GM18520 (cell line): ENCODE measurements at regions not wholly inside any gene's neighbourhood (a gene's known extent, or its start where the extent isn't known, plus 50 kb on each side); places are given as distances from the start of the nearest gene placed in this dataset.

Experiments
- ATAC-seq: cut with Tn5 transposase; IDR thresholded peaks from one replicate; pipeline ENCODE4 v1.9.1; 2021; ENCODE audit not compliant: unreplicated experiment

- no peak for ATAC-seq
Measured at GRCh38 chr1:229952670-229953520, 114.1 kb upstream of the GALNT2 start.

- no peak for ATAC-seq
Measured at GRCh38 chr1:229953736-229954326, 113.2 kb upstream of the GALNT2 start.

- no peak for ATAC-seq
Measured at GRCh38 chr1:229964281-229964680, 102.8 kb upstream of the GALNT2 start.

- ATAC-seq = no peak
Measured at GRCh38 chr1:229970714-229971113, 96.3 kb upstream of the GALNT2 start.

GRCh38 chr1:229971141-229971540 lies 95.9 kb upstream of the GALNT2 start:
- no peak for ATAC-seq

GRCh38 chr1:229972600-229973296 lies 94.3 kb upstream of the GALNT2 start:
- no peak for ATAC-seq

GRCh38 chr1:229973297-229973612 lies 93.8 kb upstream of the GALNT2 start:
- no peak for ATAC-seq

- ATAC-seq = no peak
Measured at GRCh38 chr1:229975047-229975446, 92.0 kb upstream of the GALNT2 start.

- no peak for ATAC-seq
Measured at GRCh38 chr1:229980009-229980408, 87.0 kb upstream of the GALNT2 start.

GRCh38 chr1:229981736-229982135 lies 85.3 kb upstream of the GALNT2 start:
- ATAC-seq = no peak

GRCh38 chr1:229984310-229984991 lies 82.6 kb upstream of the GALNT2 start:
- ATAC-seq = no peak

- no peak for ATAC-seq
Measured at GRCh38 chr1:229984992-229985612, 81.9 kb upstream of the GALNT2 start.

GRCh38 chr1:229985613-229986010 lies 81.4 kb upstream of the GALNT2 start:
- ATAC-seq = no peak

GRCh38 chr1:229986737-229987337 lies 80.2 kb upstream of the GALNT2 start:
- no peak for ATAC-seq

- ATAC-seq = no peak
Measured at GRCh38 chr1:229987953-229988352, 79.1 kb upstream of the GALNT2 start.

- no peak for ATAC-seq
Measured at GRCh38 chr1:229988534-229988933, 78.5 kb upstream of the GALNT2 start.

GRCh38 chr1:229989591-229990248 lies 77.3 kb upstream of the GALNT2 start:
- no peak for ATAC-seq

- ATAC-seq = no peak
Measured at GRCh38 chr1:229990326-229990725, 76.7 kb upstream of the GALNT2 start.

GRCh38 chr1:229991104-229991513 lies 75.9 kb upstream of the GALNT2 start:
- ATAC-seq = no peak

- no peak for ATAC-seq
Measured at GRCh38 chr1:229991724-229992333, 75.2 kb upstream of the GALNT2 start.
